ENCODE measurements at regions not wholly inside any gene's neighbourhood (a gene's known extent, or its start where the extent isn't known, plus 50 kb on each side); places are given as distances from the start of the nearest gene placed in this dataset.

DNA sequence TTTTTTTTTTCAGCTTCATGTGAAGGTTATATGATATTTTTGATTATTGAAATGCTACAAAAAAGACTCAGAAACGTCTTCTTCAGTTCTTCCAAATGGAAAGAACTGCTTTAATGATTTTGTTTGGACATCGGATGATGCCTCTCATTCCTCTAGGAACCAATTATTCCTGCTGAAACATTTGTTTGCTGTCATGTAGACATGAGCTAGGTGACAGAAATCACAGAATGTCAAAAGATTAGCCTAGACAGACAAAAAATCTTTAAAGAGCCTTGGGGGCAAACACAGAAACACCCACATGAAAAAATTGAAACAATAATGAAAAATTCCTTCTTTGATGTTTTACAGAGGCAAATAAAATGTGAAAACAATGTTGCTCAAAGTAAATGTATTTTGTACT, 244.2 kb upstream of the EDIL3 start:
- TF ChIP-seq, protein P1, sequence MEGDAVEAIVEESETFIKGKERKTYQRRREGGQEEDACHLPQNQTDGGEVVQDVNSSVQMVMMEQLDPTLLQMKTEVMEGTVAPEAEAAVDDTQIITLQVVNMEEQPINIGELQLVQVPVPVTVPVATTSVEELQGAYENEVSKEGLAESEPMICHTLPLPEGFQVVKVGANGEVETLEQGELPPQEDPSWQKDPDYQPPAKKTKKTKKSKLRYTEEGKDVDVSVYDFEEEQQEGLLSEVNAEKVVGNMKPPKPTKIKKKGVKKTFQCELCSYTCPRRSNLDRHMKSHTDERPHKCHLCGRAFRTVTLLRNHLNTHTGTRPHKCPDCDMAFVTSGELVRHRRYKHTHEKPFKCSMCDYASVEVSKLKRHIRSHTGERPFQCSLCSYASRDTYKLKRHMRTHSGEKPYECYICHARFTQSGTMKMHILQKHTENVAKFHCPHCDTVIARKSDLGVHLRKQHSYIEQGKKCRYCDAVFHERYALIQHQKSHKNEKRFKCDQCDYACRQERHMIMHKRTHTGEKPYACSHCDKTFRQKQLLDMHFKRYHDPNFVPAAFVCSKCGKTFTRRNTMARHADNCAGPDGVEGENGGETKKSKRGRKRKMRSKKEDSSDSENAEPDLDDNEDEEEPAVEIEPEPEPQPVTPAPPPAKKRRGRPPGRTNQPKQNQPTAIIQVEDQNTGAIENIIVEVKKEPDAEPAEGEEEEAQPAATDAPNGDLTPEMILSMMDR (IDR thresholded peaks at IDR 0.05; ENCODE audit: borderline replicate concordance, extremely low read depth, low read length, poor library complexity, severe bottlenecking): no peak
- TF ChIP-seq EZH2 (IDR thresholded peaks at IDR 0.05; ENCODE audit: borderline replicate concordance, low read depth, low read length, severe bottlenecking): no peak

Data from DND-41 (cell line).